ENCODE measurements at regions not wholly inside any gene's neighbourhood (a gene's known extent, or its start where the extent isn't known, plus 50 kb on each side); places are given as distances from the start of the nearest gene placed in this dataset.

DNA sequence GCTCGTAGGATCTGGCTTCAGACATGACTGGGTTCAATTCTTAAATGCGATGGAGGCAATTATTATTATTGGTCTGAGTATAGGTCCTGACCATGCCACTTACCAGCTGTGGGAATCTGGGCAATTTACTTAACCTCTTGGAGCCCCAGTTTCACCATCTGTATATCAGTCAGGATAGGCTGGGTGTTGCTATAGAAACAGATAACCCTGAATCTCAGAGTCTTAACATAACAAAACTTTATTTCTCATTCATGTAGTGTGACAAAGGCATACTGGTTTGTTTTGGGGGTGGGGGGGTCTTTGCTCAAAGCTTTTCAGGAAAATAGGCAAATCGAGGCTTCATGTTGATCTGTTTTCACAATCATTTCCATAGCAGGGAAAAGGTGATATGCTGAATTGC lies 199.6 kb upstream of the SRRM4 start:
- no peak overlapping the region for H3K4me3 ChIP-seq
- H3K36me3 ChIP-seq, result no peaks in the 10 kb centered on the region
- intact Hi-C loops (cut with DNase I; ENCODE audit: low total_unique reads) (no loop called here), in situ Hi-C loops (cut with MboI; ENCODE audit: low pct_ligation_motif_present in 1 of 4, low pct_unique_long_range_greater_than_20kb in 1 of 4, low sequenced_read_pairs in 3 of 4) (no loop called here)
- H3K27me3 ChIP-seq, result no peaks in the 10 kb centered on the region
- no peak for DNase-seq
- H3K27ac ChIP-seq, result no peak overlapping the region
- TF ChIP-seq POLR2AphosphoS5 (IDR thresholded peaks at IDR 0.05) (no peak), EP300 (IDR thresholded peaks at IDR 0.05; ENCODE audit: low read depth) (no peak), POLR2A (IDR thresholded peaks at IDR 0.05) (no peak)
- TF ChIP-seq, protein P1, sequence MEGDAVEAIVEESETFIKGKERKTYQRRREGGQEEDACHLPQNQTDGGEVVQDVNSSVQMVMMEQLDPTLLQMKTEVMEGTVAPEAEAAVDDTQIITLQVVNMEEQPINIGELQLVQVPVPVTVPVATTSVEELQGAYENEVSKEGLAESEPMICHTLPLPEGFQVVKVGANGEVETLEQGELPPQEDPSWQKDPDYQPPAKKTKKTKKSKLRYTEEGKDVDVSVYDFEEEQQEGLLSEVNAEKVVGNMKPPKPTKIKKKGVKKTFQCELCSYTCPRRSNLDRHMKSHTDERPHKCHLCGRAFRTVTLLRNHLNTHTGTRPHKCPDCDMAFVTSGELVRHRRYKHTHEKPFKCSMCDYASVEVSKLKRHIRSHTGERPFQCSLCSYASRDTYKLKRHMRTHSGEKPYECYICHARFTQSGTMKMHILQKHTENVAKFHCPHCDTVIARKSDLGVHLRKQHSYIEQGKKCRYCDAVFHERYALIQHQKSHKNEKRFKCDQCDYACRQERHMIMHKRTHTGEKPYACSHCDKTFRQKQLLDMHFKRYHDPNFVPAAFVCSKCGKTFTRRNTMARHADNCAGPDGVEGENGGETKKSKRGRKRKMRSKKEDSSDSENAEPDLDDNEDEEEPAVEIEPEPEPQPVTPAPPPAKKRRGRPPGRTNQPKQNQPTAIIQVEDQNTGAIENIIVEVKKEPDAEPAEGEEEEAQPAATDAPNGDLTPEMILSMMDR (IDR thresholded peaks at IDR 0.05), result no peak
- H3K9me3 ChIP-seq, result no peaks in the 10 kb centered on the region
- no peaks in the 10 kb centered on the region for H3K4me1 ChIP-seq
- whole genome bisulfite sequencing, 2 donors (ENCODE audit: low coverage in 1 of 2), result 65 to 86% methylated on average over 3 of the region's 3 CpGs

DNA sequence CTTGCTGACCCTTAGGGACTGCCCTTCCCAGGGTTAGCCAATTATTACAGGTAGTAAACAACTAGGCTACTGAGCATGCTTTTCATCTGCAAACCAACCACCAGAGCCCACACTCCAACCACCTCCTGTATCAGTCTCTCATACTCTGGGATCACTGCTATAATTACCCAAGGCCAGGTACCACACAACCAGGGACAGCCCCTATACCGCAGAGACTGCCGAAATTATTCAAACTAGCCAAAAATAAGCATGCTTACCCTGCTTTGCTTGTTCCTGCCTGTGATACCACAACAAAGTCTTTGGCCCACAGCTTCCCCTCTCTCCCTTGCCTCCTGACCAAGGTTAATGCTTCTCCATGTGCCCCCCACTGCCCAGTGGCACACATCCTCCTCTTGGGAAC lies 197.6 kb upstream of the SRRM4 start:
- TF ChIP-seq POLR2A (IDR thresholded peaks at IDR 0.05) (no peak), POLR2AphosphoS5 (IDR thresholded peaks at IDR 0.05) (no peak), EP300 (IDR thresholded peaks at IDR 0.05; ENCODE audit: low read depth) (no peak)
- TF ChIP-seq, protein P1 (IDR thresholded peaks at IDR 0.05), result no peak
- no peak overlapping the region for H3K4me3 ChIP-seq
- 43% methylated on average over 2 of the region's 2 CpGs; no CpG with 5 or more reads in 1 of the 2 donors for WGBS, 2 donors (ENCODE audit: low coverage in 1 of 2)
- no peaks in the 10 kb centered on the region for H3K9me3 ChIP-seq
- no peaks in the 10 kb centered on the region for H3K36me3 ChIP-seq
- no peak overlapping the region for H3K27ac ChIP-seq
- DNase-seq, result no peak
- intact Hi-C loops (cut with DNase I; ENCODE audit: low total_unique reads) (no loop called here), in situ Hi-C loops (cut with MboI; ENCODE audit: low pct_ligation_motif_present in 1 of 4, low pct_unique_long_range_greater_than_20kb in 1 of 4, low sequenced_read_pairs in 3 of 4) (no loop called here)
- H3K4me1 ChIP-seq, result no peaks in the 10 kb centered on the region
- no peaks in the 10 kb centered on the region for H3K27me3 ChIP-seq

DNA sequence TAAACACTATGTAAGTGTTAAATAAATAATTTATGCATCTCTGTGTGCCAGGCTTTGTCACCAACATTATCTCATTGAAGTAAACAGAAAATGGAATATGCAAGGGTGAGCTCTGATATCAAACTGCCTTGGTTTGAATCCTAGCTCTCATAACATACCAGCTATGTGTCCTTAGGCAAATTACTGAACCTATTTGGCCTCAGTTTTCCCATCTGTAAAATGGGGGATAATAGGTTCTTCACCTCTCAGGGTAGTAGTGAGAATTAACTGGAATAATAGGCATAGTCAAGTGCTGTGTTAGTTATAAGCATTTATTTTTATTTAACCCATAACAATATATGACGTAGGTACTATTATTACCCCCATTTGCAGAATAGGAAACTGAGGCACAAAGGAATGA lies 190.8 kb upstream of the SRRM4 start:
- H3K9me3 ChIP-seq, result no peaks in the 10 kb centered on the region
- intact Hi-C loops (cut with DNase I; ENCODE audit: low total_unique reads) (no loop called here), in situ Hi-C loops (cut with MboI; ENCODE audit: low pct_ligation_motif_present in 1 of 4, low pct_unique_long_range_greater_than_20kb in 1 of 4, low sequenced_read_pairs in 3 of 4) (no loop called here)
- no peak overlapping the region for H3K27ac ChIP-seq
- TF ChIP-seq, protein P1 (IDR thresholded peaks at IDR 0.05), result no peak
- TF ChIP-seq POLR2AphosphoS5 (IDR thresholded peaks at IDR 0.05) (no peak), POLR2A (IDR thresholded peaks at IDR 0.05) (no peak), EP300 (IDR thresholded peaks at IDR 0.05; ENCODE audit: low read depth) (no peak)
- no peak overlapping the region for H3K4me3 ChIP-seq
- DNase-seq, result no peak
- no peaks in the 10 kb centered on the region for H3K36me3 ChIP-seq
- 82 to 83% methylated on average over 1 of the region's 1 CpG for WGBS, 2 donors (ENCODE audit: low coverage in 1 of 2)
- no peaks in the 10 kb centered on the region for H3K4me1 ChIP-seq
- no peaks in the 10 kb centered on the region for H3K27me3 ChIP-seq

DNA sequence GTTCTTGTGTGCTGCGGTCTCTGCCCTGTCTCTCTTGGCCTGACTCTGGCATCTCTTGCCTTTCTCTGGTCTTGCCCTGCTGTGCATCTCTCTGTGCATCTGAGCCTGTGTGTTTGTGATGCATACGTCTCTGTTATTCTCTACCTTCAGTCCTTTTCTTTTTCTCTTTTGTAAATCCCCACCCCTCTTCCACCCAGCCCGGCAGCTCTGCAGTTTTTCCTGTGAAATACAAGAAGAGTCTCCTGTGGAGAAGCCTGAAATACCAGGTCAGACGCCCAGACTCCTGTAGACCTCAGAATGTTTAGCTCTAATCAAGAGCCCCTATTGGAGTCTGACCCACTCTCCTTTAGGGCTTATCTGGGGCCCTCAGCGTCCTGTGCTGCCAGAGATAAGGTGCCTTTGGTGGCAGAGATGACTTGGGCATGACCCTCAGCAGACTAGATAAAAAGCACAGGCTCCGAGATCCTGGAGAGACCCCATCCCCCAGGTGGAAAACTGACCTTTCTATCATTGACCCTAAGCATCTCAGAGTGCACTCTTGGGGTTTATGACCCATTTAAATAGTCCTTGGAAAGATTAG lies 167.5 kb upstream of the SRRM4 start:
- no peak overlapping the region for H3K27ac ChIP-seq
- TF ChIP-seq, protein P1 (IDR thresholded peaks at IDR 0.05), result no peak
- no peak for TF ChIP-seq EP300 (IDR thresholded peaks at IDR 0.05; ENCODE audit: low read depth)
- TF ChIP-seq POLR2A (IDR thresholded peaks at IDR 0.05), result no peak
- in situ Hi-C loops (cut with MboI; ENCODE audit: low pct_ligation_motif_present in 1 of 4, low pct_unique_long_range_greater_than_20kb in 1 of 4, low sequenced_read_pairs in 3 of 4) (no loop called here), intact Hi-C loops (cut with DNase I; ENCODE audit: low total_unique reads) (no loop called here)
- H3K4me1 ChIP-seq, result no peaks in the 10 kb centered on the region
- H3K36me3 ChIP-seq, result no peaks in the 10 kb centered on the region
- WGBS, 2 donors (ENCODE audit: low coverage in 1 of 2), result 29 to 32% methylated on average over 2 to 6 of the region's 6 CpGs
- no peaks in the 10 kb centered on the region for H3K27me3 ChIP-seq
- DNase-seq, result no peak
- no peaks in the 10 kb centered on the region for H3K9me3 ChIP-seq
- no peak overlapping the region for H3K4me3 ChIP-seq
